ENCODE measurements at regions not wholly inside any gene's neighbourhood (a gene's known extent, or its start where the extent isn't known, plus 50 kb on each side); places are given as distances from the start of the nearest gene placed in this dataset.

GRCh38 chr2:6645004-6645403 lies 220.7 kb downstream of the CMPK2 start:
- H3K4me1 ChIP-seq = no peaks in the 10 kb centered on the region
- TF ChIP-seq POLR2AphosphoS5 (IDR thresholded peaks at IDR 0.05) = no peak
- TF ChIP-seq EP300 (IDR thresholded peaks at IDR 0.05) = no peak
- TF ChIP-seq POLR2A (IDR thresholded peaks at IDR 0.05) = no peak
- no peak for TF ChIP-seq CTCF (IDR thresholded peaks at IDR 0.05)
- 88 to 95% (median 88%) methylated on average over 1 of the region's 1 CpG for WGBS, 5 donors
- no peaks in the 10 kb centered on the region for H3K9me3 ChIP-seq
- intact Hi-C loops (cut with DNase I; ENCODE audit: low total_unique reads) = no loop called here
- H3K27me3 ChIP-seq = no peaks in the 10 kb centered on the region
- H3K4me3 ChIP-seq = no peak overlapping the region
- DNase-seq = no peak
- H3K27ac ChIP-seq = no peak overlapping the region
- no peaks in the 10 kb centered on the region for H3K36me3 ChIP-seq

GRCh38 chr2:6645672-6646071 lies 220.0 kb downstream of the CMPK2 start:
- 81 to 100% (median 94%) methylated on average over 1 of the region's 1 CpG for WGBS, 5 donors
- H3K36me3 ChIP-seq = no peaks in the 10 kb centered on the region
- no peak overlapping the region for H3K4me3 ChIP-seq
- intact Hi-C loops (cut with DNase I; ENCODE audit: low total_unique reads) = no loop called here
- DNase-seq = no peak
- H3K4me1 ChIP-seq = no peaks in the 10 kb centered on the region
- no peak for TF ChIP-seq CTCF (IDR thresholded peaks at IDR 0.05)
- no peak for TF ChIP-seq POLR2AphosphoS5 (IDR thresholded peaks at IDR 0.05)
- no peak for TF ChIP-seq POLR2A (IDR thresholded peaks at IDR 0.05)
- TF ChIP-seq EP300 (IDR thresholded peaks at IDR 0.05) = no peak
- H3K9me3 ChIP-seq = no peaks in the 10 kb centered on the region
- H3K27ac ChIP-seq = no peak overlapping the region
- no peaks in the 10 kb centered on the region for H3K27me3 ChIP-seq

GRCh38 chr2:6647046-6647445 lies 218.7 kb downstream of the CMPK2 start:
- TF ChIP-seq CTCF (IDR thresholded peaks at IDR 0.05) = no peak
- no peak for TF ChIP-seq POLR2AphosphoS5 (IDR thresholded peaks at IDR 0.05)
- TF ChIP-seq POLR2A (IDR thresholded peaks at IDR 0.05) = no peak
- no peak for TF ChIP-seq EP300 (IDR thresholded peaks at IDR 0.05)
- Histone ChIP-seq H3K4me3 (no peak overlapping the region), H3K27ac (no peak overlapping the region), H3K27me3 (no peaks in the 10 kb centered on the region), H3K4me1 (no peaks in the 10 kb centered on the region), H3K36me3 (no peaks in the 10 kb centered on the region), H3K9me3 (no peaks in the 10 kb centered on the region)
- DNase-seq = peak in 1 of 2 donors; percentile 37
- WGBS, 5 donors = 62 to 74% (median 66%) methylated on average over 6 of the region's 6 CpGs
- intact Hi-C loops (cut with DNase I; ENCODE audit: low total_unique reads) = no loop called here

- intact Hi-C loops (cut with DNase I; ENCODE audit: low total_unique reads) = no loop called here
- Histone ChIP-seq H3K4me1 (no peaks in the 10 kb centered on the region), H3K27ac (no peak overlapping the region), H3K36me3 (no peaks in the 10 kb centered on the region), H3K27me3 (no peaks in the 10 kb centered on the region), H3K4me3 (no peak overlapping the region), H3K9me3 (no peaks in the 10 kb centered on the region)
- TF ChIP-seq POLR2AphosphoS5 (IDR thresholded peaks at IDR 0.05) (no peak), CTCF (IDR thresholded peaks at IDR 0.05) (no peak), POLR2A (IDR thresholded peaks at IDR 0.05) (no peak), EP300 (IDR thresholded peaks at IDR 0.05) (no peak)
- WGBS, 5 donors = 61 to 80% (median 76%) methylated on average over 6 of the region's 6 CpGs
- DNase-seq = peak in 1 of 2 donors; percentile 44
Measured at GRCh38 chr2:6648596-6649247, 217.0 kb downstream of the CMPK2 start.
